Activated CD8-positive, alpha-beta memory T cell treated with anti-CD3 and anti-CD28 coated beads for 1 hour (primary cell): ENCODE measurements at regions not wholly inside any gene's neighbourhood (a gene's known extent, or its start where the extent isn't known, plus 50 kb on each side); places are given as distances from the start of the nearest gene placed in this dataset.

Source experiments
- DNase-seq, 2 donors: peaks; one replicate each; pipeline ENCODE4 v3.0.0-alpha.2; 2020; ENCODE audit warnings: low read depth in 1 of 2; ENCODE audit errors: extremely low read depth in 1 of 2

GRCh38 chr11:122248131-122248530, 132.1 kb upstream of the BLID start:
- no peak for DNase-seq

- DNase-seq: no peak
These were observed 130.9 kb upstream of the BLID start for GRCh38 chr11:122246874-122247273.

- DNase-seq: no peak
These were observed 126.7 kb upstream of the BLID start for GRCh38 chr11:122242731-122243130.

- no peak for DNase-seq
These were observed 125.6 kb upstream of the BLID start for GRCh38 chr11:122241566-122241965.

GRCh38 chr11:122240638-122241037, 124.6 kb upstream of the BLID start:
- DNase-seq: no peak

- no peak for DNase-seq
These were observed 119.6 kb upstream of the BLID start for GRCh38 chr11:122235615-122236014.

- no peak for DNase-seq
These were observed 118.8 kb upstream of the BLID start for GRCh38 chr11:122234780-122235179.

GRCh38 chr11:122234257-122234656, 118.2 kb upstream of the BLID start:
- DNase-seq: no peak

- DNase-seq: no peak
These were observed 117.0 kb upstream of the BLID start for GRCh38 chr11:122232985-122233384.

- no peak for DNase-seq
These were observed 114.4 kb upstream of the BLID start for GRCh38 chr11:122230385-122230755.

GRCh38 chr11:122229481-122230384, 113.7 kb upstream of the BLID start:
- DNase-seq: no peak

- no peak for DNase-seq
These were observed 113.1 kb upstream of the BLID start for GRCh38 chr11:122229078-122229477.

GRCh38 chr11:122226810-122227379, 110.9 kb upstream of the BLID start:
- no peak for DNase-seq

GRCh38 chr11:122224867-122225266, 108.9 kb upstream of the BLID start:
- DNase-seq: no peak

GRCh38 chr11:122220321-122220720, 104.3 kb upstream of the BLID start:
- DNase-seq: no peak

- no peak for DNase-seq
These were observed 103.8 kb upstream of the BLID start for GRCh38 chr11:122219791-122220190.

- no peak for DNase-seq
These were observed 99.4 kb upstream of the BLID start for GRCh38 chr11:122215244-122215992.

- no peak for DNase-seq
These were observed 98.6 kb upstream of the BLID start for GRCh38 chr11:122214567-122214966.

- DNase-seq: no peak
These were observed 98.1 kb upstream of the BLID start for GRCh38 chr11:122214080-122214479.

- DNase-seq: no peak
These were observed 97.2 kb upstream of the BLID start for GRCh38 chr11:122213171-122213570.

- DNase-seq: no peak
These were observed 94.5 kb upstream of the BLID start for GRCh38 chr11:122210367-122210997.
